GM12878 (cell line): ENCODE measurements at regions not wholly inside any gene's neighbourhood (a gene's known extent, or its start where the extent isn't known, plus 50 kb on each side); places are given as distances from the start of the nearest gene placed in this dataset.

Experiments
- ATAC-seq: fragments of 200-7000 bp; cut with Tn5 transposase; 3 replicates; pipeline ENCODE4 v1.9.1; 2020; ENCODE audit warnings: mild to moderate bottlenecking, moderate library complexity
- BruUV-seq: library from RNA; stranded (reverse); fragments of 400-500 nt; replicated peaks from 2 replicates; lab custom pipeline; 2021; lab: Mats Ljungman, UMichigan
- CTCF ChIA-PET: fragments of 300-600 bp; sonication (Branson Sonifier 250); formaldehyde crosslinking; extraction: SDS; loops from one replicate; lab custom pipeline; 2021; ENCODE audit warnings: inconsistent platforms; lab: Yijun Ruan, JAX
- POLR2A ChIA-PET: fragments of 350-600 bp; formaldehyde crosslinking; extraction: SDS; loops from one replicate; lab custom pipeline; 2021; ENCODE audit warnings: inconsistent platforms; lab: Charles Lee
- RAD21 ChIA-PET: fragments of 300-600 bp; sonication (Branson Sonifier 250); formaldehyde crosslinking; loops from one replicate; lab custom pipeline; 2023; ENCODE audit warnings: antibody characterized with exemption; ENCODE audit not compliant: unreplicated experiment; lab: Charles Lee
- SMC1A ChIA-PET: fragments of 300-600 bp; sonication (Branson Sonifier 250); formaldehyde crosslinking; loops from one replicate; lab custom pipeline; 2023; ENCODE audit not compliant: unreplicated experiment, uncharacterized antibody; lab: Charles Lee
- DNase-seq: peaks from one replicate; pipeline ENCODE4 v3.0.0-alpha.2; 2011; ENCODE audit warnings: low read depth, low spot score
- FAIRE-seq: peaks from 3 replicates; lab custom pipeline; 2011; peaks lifted over from hg19 to GRCh38; lab: Jason Lieb, UNC
- H2AFZ ChIP-seq: 2 replicates; pipeline ENCODE4 v1.6.0; 2011; ENCODE audit warnings: low read depth, low read length, control low read depth; ENCODE audit not compliant: control insufficient read depth
- H3K27ac ChIP-seq: 2 replicates; pipeline ENCODE4 v1.5.1; 2011; ENCODE audit warnings: control low read depth; ENCODE audit not compliant: control insufficient read depth, insufficient read depth
- H3K27me3 ChIP-seq, 2 experiments: replicated peaks in 1 of 2; 2 replicates each; pipeline versions ENCODE4 v1.6.0 to v1.6.1; 2011; ENCODE audit warnings: low read length in 1 of 2; ENCODE audit not compliant: control insufficient read depth in 2 of 2, insufficient read depth in 2 of 2
- H3K36me3 ChIP-seq, 2 experiments: 2 replicates each; pipeline ENCODE4 v1.5.1; 2011; ENCODE audit warnings: low read length in 1 of 2; ENCODE audit not compliant: control insufficient read depth in 2 of 2, insufficient read depth in 2 of 2
- H3K4me1 ChIP-seq: 2 replicates; pipeline ENCODE4 v1.6.1; 2011; ENCODE audit warnings: mild to moderate bottlenecking, low read length, moderate library complexity, mixed read lengths; ENCODE audit not compliant: control insufficient read depth, insufficient read depth
- H3K4me2 ChIP-seq: 2 replicates; pipeline ENCODE4 v1.6.0; 2011; ENCODE audit warnings: control low read depth; ENCODE audit not compliant: control insufficient read depth, insufficient read depth
- H3K4me3 ChIP-seq: fragments of 200-600 bp; sonication (generic); 2 replicates; pipeline ENCODE4 v1.5.1; 2016
- H3K79me2 ChIP-seq: 2 replicates; pipeline ENCODE4 v1.6.0; 2011; ENCODE audit warnings: low read length; ENCODE audit not compliant: control insufficient read depth, insufficient read depth
- H3K9ac ChIP-seq: 2 replicates; pipeline ENCODE4 v1.8.0; 2011; ENCODE audit warnings: low read length, control low read depth, mixed read lengths; ENCODE audit not compliant: control insufficient read depth, insufficient read depth
- H3K9me3 ChIP-seq: replicated peaks from 3 replicates; pipeline ENCODE4 v1.5.1; 2011; ENCODE audit warnings: mild to moderate bottlenecking, low read length; ENCODE audit not compliant: control insufficient read depth, insufficient read depth
- H4K20me1 ChIP-seq: 2 replicates; pipeline ENCODE4 v1.6.0; 2011; ENCODE audit not compliant: control insufficient read depth, insufficient read depth
- CBX3 ChIP-seq: fragments of 200-600 bp; sonication (generic); IDR thresholded peaks from 2 replicates; pipeline ENCODE4 v1.6.1; 2016; ENCODE audit warnings: low read depth, borderline replicate concordance
- CHD2 ChIP-seq: IDR thresholded peaks from 2 replicates; pipeline ENCODE4 v1.6.1; 2011; ENCODE audit warnings: low read depth, low read length, improper control_type of control experiment, borderline replicate concordance
- EED ChIP-seq: sonication (generic); IDR thresholded peaks from 2 replicates; pipeline ENCODE4 v1.6.1; 2016; ENCODE audit warnings: antibody characterized with exemption, low read depth
- ESRRA ChIP-seq: IDR thresholded peaks from 2 replicates; pipeline ENCODE4 v1.6.1; 2012; ENCODE audit warnings: mild to moderate bottlenecking, low read length, improper control_type of control experiment
- EZH2 ChIP-seq: IDR thresholded peaks from 2 replicates; pipeline ENCODE4 v1.6.1; 2012; ENCODE audit warnings: low read depth, mild to moderate bottlenecking, control low read depth, inconsistent platforms, low read length, borderline replicate concordance; ENCODE audit not compliant: control insufficient read depth
- HDAC2 ChIP-seq: fragments of 200-600 bp; sonication (generic); IDR thresholded peaks from 2 replicates; pipeline ENCODE4 v1.6.1; 2017
- JUNB ChIP-seq: IDR thresholded peaks from 2 replicates; pipeline ENCODE4 v1.6.1; 2016; ENCODE audit warnings: antibody characterized with exemption, mild to moderate bottlenecking
- MTA2 ChIP-seq: fragments of 450-650 bp; IDR thresholded peaks from 2 replicates; pipeline ENCODE4 v1.6.1; 2016; ENCODE audit warnings: low read depth, mild to moderate bottlenecking, moderate library complexity
- NFXL1 ChIP-seq: fragments of 450-650 bp; IDR thresholded peaks from 2 replicates; pipeline ENCODE4 v1.6.1; 2017; ENCODE audit warnings: antibody characterized with exemption, mild to moderate bottlenecking, borderline replicate concordance
- NR2C2 ChIP-seq: IDR thresholded peaks from 2 replicates; pipeline ENCODE4 v1.6.1; 2011; ENCODE audit warnings: borderline replicate concordance, low read depth; ENCODE audit not compliant: control insufficient read depth, insufficient read length
- RAD51 ChIP-seq: fragments of 450-650 bp; IDR thresholded peaks from 2 replicates; pipeline ENCODE4 v1.6.1; 2016; ENCODE audit warnings: moderate library complexity, mild to moderate bottlenecking, inconsistent platforms
- SPI1 ChIP-seq: IDR thresholded peaks from 2 replicates; pipeline ENCODE4 v1.6.1; 2011; ENCODE audit warnings: low read depth, mild to moderate bottlenecking, low read length, moderate library complexity, borderline replicate concordance; ENCODE audit not compliant: insufficient read depth
- SRF ChIP-seq, 2 experiments: IDR thresholded peaks; 2 replicates each; pipeline ENCODE4 v1.6.1; 2011; ENCODE audit warnings: low read depth in 2 of 2, low read length in 2 of 2, mild to moderate bottlenecking in 1 of 2, moderate library complexity in 1 of 2
- ZNF274 ChIP-seq: IDR thresholded peaks from one replicate; pipeline ENCODE4 v1.8.0; 2011; ENCODE audit not compliant: insufficient read length, insufficient read depth
- ZZZ3 ChIP-seq: IDR thresholded peaks from 2 replicates; pipeline ENCODE4 v1.6.1; 2011; ENCODE audit warnings: low read depth; ENCODE audit not compliant: control insufficient read depth, insufficient read length
- WGBS: methylation state at CpG from one replicate; pipeline ENCODE4 v1.1.6; 2016; ENCODE audit warnings: low lambda C conversion rate; ENCODE audit not compliant: insufficient replicate concordance, insufficient coverage; ENCODE audit errors: missing lambda C conversion rate; 5-methylcytosine and 5-hydroxymethylcytosine counted together
- in situ Hi-C: fragments of 300-500 bp; cut with MboI; formaldehyde crosslinking; loops from 9 replicates; pipeline ENCODE4 v1.14.3; 2018; ENCODE audit warnings: mixed read lengths
- intact Hi-C: fragments of 100-400 bp; cut with micrococcal nuclease; formaldehyde crosslinking; loops from one replicate; pipeline ENCODE4 v1.14.2; 2022; ENCODE audit not compliant: unreplicated experiment
- TF ChIP-seq, protein P1 (sequence below): IDR thresholded peaks from 2 replicates; pipeline ENCODE4 v1.6.1; 2011; ENCODE audit warnings: low read depth, mild to moderate bottlenecking, low read length, moderate library complexity, borderline replicate concordance; ENCODE audit errors: extremely low read depth

DNA sequence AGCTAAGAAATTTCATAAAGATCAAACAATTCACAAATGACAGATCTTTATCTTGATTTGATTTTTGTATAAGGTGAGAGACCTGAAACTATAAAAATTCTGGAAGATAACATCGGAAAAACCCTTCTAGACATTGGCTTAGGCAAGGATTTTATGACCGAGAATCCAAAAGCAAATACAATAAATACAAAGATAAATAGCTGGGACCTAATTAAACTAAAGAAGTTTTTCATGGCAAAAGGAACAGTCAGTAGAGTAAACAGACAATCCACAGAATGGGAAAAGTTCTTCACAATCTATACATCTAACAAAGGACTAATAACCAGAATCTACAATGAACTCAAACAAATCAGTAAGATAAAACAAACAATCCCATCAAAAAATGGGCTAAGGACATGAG, 116.9 kb upstream of the BCHE start:
- 0% methylated on average over 2 of the region's 2 CpGs for WGBS
- ATAC-seq (no peak), DNase-seq (no peak), FAIRE-seq (no peak)
- no peak overlapping the region for H3K4me3 ChIP-seq
- intact Hi-C loops, result no loop called here
- H3K79me2 ChIP-seq, result no peaks in the 10 kb centered on the region
- H2AFZ ChIP-seq, result no peak overlapping the region
- no peaks in the 10 kb centered on the region for H3K36me3 ChIP-seq
- ChIA-PET SMC1A (interaction anchor here (0.6 kb wide), 1 partner anchor 10 kb away, joined by 3 read pairs; no protein-coding TSS in a partner anchor), CTCF (no interaction called here), RAD21 (no interaction called here), POLR2A (no interaction called here)
- BruUV-seq, result no TSS peak
- H3K9me3 ChIP-seq, result no peaks in the 10 kb centered on the region
- in situ Hi-C loops, result no loop called here
- H3K27me3 ChIP-seq, result no peaks in the 10 kb centered on the region
- no peak for TF ChIP-seq HDAC2
- TF ChIP-seq SPI1, result no peak
- TF ChIP-seq SRF (IDR thresholded peaks at IDR 0.05; ENCODE audit: low read depth in 2 of 2, low read length in 2 of 2), result no peak
- no peak for TF ChIP-seq EED
- no peak for TF ChIP-seq NFXL1
- TF ChIP-seq CBX3, result no peak
- TF ChIP-seq MTA2, result no peak
- TF ChIP-seq CHD2, result no peak
- no peak for TF ChIP-seq ZZZ3
- no peak for TF ChIP-seq RAD51
- no peak for TF ChIP-seq ESRRA
- TF ChIP-seq ZNF274, result no peak
- TF ChIP-seq, protein P1, sequence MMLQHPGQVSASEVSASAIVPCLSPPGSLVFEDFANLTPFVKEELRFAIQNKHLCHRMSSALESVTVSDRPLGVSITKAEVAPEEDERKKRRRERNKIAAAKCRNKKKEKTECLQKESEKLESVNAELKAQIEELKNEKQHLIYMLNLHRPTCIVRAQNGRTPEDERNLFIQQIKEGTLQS, result no peak
- TF ChIP-seq NR2C2, result no peak
- TF ChIP-seq EZH2, result no peak
- no peak for TF ChIP-seq JUNB
- H3K4me2 ChIP-seq, result no peak overlapping the region
- H3K4me1 ChIP-seq, result no peaks in the 10 kb centered on the region
- H3K27ac ChIP-seq, result no peak overlapping the region
- no peaks in the 10 kb centered on the region for H4K20me1 ChIP-seq
- no peak overlapping the region for H3K9ac ChIP-seq
